ENCODE measurements at regions not wholly inside any gene's neighbourhood (a gene's known extent, or its start where the extent isn't known, plus 50 kb on each side); places are given as distances from the start of the nearest gene placed in this dataset.

- peak in 1 of 2 donors; percentile 51 for DNase-seq
These were observed 118.4 kb upstream of the SLC7A1 start for GRCh38 chr13:29713839-29714238.

- DNase-seq = no peak
These were observed 116.3 kb upstream of the SLC7A1 start for GRCh38 chr13:29711776-29712175.

GRCh38 chr13:29710511-29710910, 115.0 kb upstream of the SLC7A1 start:
- DNase-seq = no peak

GRCh38 chr13:29709407-29710069, 114.0 kb upstream of the SLC7A1 start:
- no peak for DNase-seq

GRCh38 chr13:29707876-29708543, 112.5 kb upstream of the SLC7A1 start:
- peak; percentile 29 to 44 for DNase-seq

GRCh38 chr13:29706923-29707322, 111.4 kb upstream of the SLC7A1 start:
- no peak for DNase-seq

- no peak for DNase-seq
These were observed 109.2 kb upstream of the SLC7A1 start for GRCh38 chr13:29704648-29705047.

- no peak for DNase-seq
These were observed 107.9 kb upstream of the SLC7A1 start for GRCh38 chr13:29703421-29703820.

- no peak for DNase-seq
These were observed 107.4 kb upstream of the SLC7A1 start for GRCh38 chr13:29702912-29703351.

- DNase-seq = no peak
These were observed 102.6 kb upstream of the SLC7A1 start for GRCh38 chr13:29698106-29698505.

GRCh38 chr13:29696606-29697005, 101.1 kb upstream of the SLC7A1 start:
- no peak for DNase-seq

- DNase-seq = no peak
These were observed 97.9 kb upstream of the SLC7A1 start for GRCh38 chr13:29693275-29693945.

- DNase-seq = no peak
These were observed 94.1 kb upstream of the SLC7A1 start for GRCh38 chr13:29689548-29689947.

- DNase-seq = no peak
These were observed 92.7 kb upstream of the SLC7A1 start for GRCh38 chr13:29688193-29688592.

GRCh38 chr13:29684441-29684840, 89.0 kb upstream of the SLC7A1 start:
- DNase-seq = no peak

- no peak for DNase-seq
These were observed 87.6 kb upstream of the SLC7A1 start for GRCh38 chr13:29683041-29683440.

GRCh38 chr13:29681864-29682263, 86.4 kb upstream of the SLC7A1 start:
- DNase-seq = no peak

GRCh38 chr13:29679396-29680053, 84.0 kb upstream of the SLC7A1 start:
- DNase-seq = no peak

GRCh38 chr13:29677627-29678026, 82.1 kb upstream of the SLC7A1 start:
- no peak for DNase-seq

GRCh38 chr13:29676941-29677452, 81.5 kb upstream of the SLC7A1 start:
- DNase-seq = no peak

- DNase-seq = no peak
These were observed 81.0 kb upstream of the SLC7A1 start for GRCh38 chr13:29676535-29676934.

- peak in 1 of 2 donors; percentile 11 for DNase-seq
These were observed 79.0 kb upstream of the SLC7A1 start for GRCh38 chr13:29674532-29674931.

- DNase-seq = peak; percentile 47 to 56
These were observed 69.1 kb upstream of the SLC7A1 start for GRCh38 chr13:29664591-29664990.
